Coronary artery (tissue), 2 donors: ENCODE measurements at regions not wholly inside any gene's neighbourhood (a gene's known extent, or its start where the extent isn't known, plus 50 kb on each side); places are given as distances from the start of the nearest gene placed in this dataset.
"Not testable (repeated sequence)": the region's sequence is repeated elsewhere in the genome, so short reads cannot be mapped to it uniquely, and the experiment has no call there.

Experiments used
- DNase-seq: peaks from one replicate; pipeline ENCODE4 v3.0.0-alpha.2; 2017; ENCODE audit warnings: low spot score
- H3K27ac ChIP-seq, 2 donors: fragments of 200-600 bp; sonication (generic); one replicate each; pipeline ENCODE4 v1.5.1; 2016 to 2019
- H3K4me3 ChIP-seq: fragments of 200-600 bp; sonication (generic); 2 replicates; pipeline ENCODE4 v1.5.1; 2016; ENCODE audit warnings: mild to moderate bottlenecking, moderate library complexity
- TF ChIP-seq, protein P1 (sequence below): fragments of 200-600 bp; sonication (generic); IDR thresholded peaks from one replicate; pipeline ENCODE4 v1.5.1; 2019; ENCODE audit warnings: antibody characterized with exemption

DNA sequence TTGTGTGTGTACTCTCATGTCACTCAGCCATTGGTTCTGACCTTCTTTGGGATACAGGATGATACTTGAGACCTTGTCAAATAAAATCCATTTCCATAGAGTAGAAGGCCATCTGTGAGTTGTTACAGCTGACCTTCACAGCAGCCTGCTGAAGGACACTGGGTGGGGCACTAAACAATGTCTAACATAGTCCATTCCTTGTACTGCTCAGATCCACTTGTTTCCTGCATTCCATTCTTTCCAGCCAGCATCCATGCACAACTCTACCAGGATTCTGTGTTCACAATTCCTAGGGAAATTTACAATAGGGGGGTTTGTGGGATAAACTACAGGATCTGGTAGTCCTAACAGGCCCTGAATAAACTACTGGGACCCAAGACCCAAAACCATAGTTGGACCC is 286.4 kb downstream of the RASEF start:
- no peak overlapping the region for H3K4me3 ChIP-seq
- TF ChIP-seq, protein P1, sequence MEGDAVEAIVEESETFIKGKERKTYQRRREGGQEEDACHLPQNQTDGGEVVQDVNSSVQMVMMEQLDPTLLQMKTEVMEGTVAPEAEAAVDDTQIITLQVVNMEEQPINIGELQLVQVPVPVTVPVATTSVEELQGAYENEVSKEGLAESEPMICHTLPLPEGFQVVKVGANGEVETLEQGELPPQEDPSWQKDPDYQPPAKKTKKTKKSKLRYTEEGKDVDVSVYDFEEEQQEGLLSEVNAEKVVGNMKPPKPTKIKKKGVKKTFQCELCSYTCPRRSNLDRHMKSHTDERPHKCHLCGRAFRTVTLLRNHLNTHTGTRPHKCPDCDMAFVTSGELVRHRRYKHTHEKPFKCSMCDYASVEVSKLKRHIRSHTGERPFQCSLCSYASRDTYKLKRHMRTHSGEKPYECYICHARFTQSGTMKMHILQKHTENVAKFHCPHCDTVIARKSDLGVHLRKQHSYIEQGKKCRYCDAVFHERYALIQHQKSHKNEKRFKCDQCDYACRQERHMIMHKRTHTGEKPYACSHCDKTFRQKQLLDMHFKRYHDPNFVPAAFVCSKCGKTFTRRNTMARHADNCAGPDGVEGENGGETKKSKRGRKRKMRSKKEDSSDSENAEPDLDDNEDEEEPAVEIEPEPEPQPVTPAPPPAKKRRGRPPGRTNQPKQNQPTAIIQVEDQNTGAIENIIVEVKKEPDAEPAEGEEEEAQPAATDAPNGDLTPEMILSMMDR = no peak
- DNase-seq = no peak
- no peak overlapping the region for H3K27ac ChIP-seq

DNA sequence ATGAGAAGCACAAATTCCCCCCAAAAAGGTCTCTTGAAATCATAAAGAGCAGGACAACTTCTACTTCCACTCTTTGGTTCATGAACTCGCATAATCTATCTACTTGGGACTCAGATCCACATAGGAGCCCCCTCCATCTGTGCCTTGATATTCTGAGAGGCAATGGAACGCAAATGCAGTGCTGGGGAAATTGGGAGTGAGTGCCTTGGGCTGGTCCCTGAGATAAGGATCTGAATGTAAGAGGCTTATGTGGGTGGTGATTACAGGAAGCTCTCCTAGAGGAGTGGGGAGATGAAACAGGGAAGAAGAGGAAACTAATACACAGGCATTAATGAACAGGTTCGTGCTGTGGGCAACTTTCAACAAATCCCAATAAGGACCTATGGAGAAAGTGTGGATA is 285.6 kb downstream of the RASEF start:
- Histone ChIP-seq H3K27ac (no peak overlapping the region), H3K4me3 (no peak overlapping the region)
- TF ChIP-seq, protein P1 = no peak
- DNase-seq = no peak

DNA sequence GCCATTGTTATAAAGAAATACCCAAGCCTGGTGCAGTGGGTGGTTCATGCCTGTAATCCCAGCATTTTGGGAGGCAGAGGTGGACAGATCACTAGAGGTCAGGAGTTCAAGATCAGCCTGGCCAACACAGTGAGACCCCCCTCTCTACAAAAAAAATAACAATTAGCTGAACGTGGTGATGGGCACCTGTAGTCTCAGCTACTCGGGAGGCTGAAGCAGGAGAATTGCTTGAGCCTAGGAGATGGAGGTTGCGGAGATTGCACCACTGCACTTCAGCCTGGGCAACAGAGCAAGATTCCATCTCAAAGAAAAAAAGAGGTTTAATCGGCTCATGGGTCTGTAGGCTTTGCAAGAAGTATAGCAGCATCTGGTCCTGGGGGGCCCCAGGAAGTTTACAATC is 284.0 kb downstream of the RASEF start:
- not testable (repeated sequence) for H3K27ac ChIP-seq, H3K4me3 ChIP-seq, DNase-seq

DNA sequence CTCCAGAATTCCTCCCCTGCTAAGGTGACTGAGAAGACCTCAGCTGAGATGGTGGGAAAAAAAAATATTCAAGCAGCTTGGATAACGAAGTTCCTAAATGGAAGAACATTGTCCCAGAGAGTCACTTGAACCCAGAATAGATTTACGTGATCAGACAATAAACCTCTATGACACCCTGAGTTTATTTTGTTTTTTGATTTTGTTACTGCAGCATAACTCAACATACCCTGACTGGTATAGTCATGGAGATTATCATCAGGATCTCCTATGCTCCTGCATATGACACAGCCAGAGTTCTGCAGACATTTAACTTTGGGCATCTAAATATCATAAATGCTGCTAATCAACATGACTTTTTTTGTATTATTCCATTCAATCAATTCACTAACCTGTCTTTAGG is 282.9 kb downstream of the RASEF start:
- H3K27ac ChIP-seq = no peak overlapping the region
- TF ChIP-seq, protein P1 = no peak
- H3K4me3 ChIP-seq = no peak overlapping the region
- no peak for DNase-seq

DNA sequence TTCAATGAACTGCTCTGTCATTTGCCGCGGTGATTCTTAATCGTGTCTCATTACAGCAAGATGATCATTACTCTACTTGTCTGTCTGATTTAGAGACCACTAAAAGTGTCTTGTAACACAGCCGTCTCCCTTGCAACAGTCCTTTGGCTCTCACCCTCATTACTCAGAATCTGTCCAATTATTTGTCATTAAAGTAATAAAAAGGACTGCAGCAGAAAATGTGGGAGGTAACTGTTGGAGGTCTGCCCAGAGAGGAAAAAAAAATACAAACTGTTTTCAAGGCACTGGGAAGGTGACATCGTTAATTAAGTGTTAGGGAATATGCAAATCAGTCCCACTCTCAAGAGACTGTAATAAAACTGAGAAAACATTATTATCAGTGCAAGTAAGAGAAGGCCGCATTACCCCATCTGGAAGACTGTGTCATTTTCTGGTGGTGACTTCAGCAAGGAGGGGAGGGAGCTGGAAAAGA is 281.0 kb downstream of the RASEF start:
- H3K4me3 ChIP-seq = no peak overlapping the region
- DNase-seq = no peak
- TF ChIP-seq, protein P1 = no peak
- H3K27ac ChIP-seq = no peak overlapping the region

DNA sequence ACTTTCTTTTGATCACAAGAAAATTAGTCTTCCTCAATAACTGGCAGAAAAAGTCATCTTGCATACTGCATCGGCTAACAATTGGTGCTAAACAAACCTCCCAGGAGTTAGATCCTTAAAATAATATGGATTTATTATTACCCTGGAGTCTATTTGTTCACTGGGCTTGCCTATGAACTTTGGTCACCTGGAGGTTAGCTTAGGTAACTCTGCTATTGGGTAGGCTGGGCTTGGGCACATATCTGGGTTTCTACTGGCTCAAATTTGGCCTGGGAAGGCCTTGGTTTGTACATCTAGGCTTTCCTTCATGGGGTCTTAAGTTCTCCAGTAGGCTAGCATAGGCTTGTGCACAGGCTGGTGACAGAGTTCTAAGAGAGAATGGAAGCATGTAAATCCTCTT is 279.9 kb downstream of the RASEF start:
- Histone ChIP-seq H3K27ac (no peak overlapping the region), H3K4me3 (no peak overlapping the region)
- DNase-seq = no peak
- TF ChIP-seq, protein P1 = no peak

DNA sequence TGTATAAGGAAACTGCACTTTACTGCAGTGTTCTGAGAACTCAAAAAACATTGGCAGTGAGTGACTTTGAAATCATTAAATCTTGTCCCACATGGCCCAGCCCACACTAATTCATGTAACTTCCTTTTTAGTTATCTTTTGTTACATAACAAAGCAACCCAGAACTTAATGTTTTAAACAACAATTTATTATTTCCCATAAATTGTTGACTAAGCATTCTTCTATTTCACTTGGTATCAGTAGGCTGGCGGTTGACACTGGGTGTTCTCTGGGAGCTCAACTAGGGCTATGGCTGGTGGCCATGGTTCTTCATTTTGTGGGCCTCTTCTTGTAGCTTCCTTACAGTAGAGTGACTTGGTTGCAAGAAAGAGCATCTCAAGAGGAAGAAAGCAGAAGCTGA is 278.4 kb downstream of the RASEF start:
- TF ChIP-seq, protein P1 = no peak
- Histone ChIP-seq H3K27ac (no peak overlapping the region), H3K4me3 (no peak overlapping the region)
- DNase-seq = no peak
